Liver (tissue), 3 donors: ENCODE measurements at regions not wholly inside any gene's neighbourhood (a gene's known extent, or its start where the extent isn't known, plus 50 kb on each side); places are given as distances from the start of the nearest gene placed in this dataset.

Source experiments
- ATF3 ChIP-seq: IDR thresholded peaks from 2 replicates; pipeline ENCODE4 v1.6.1; 2016; ENCODE audit warnings: antibody characterized with exemption
- CTCF ChIP-seq: fragments of 150-350 bp; IDR thresholded peaks from 2 replicates; pipeline ENCODE4 v1.5.1; 2017; ENCODE audit warnings: improper control_type of control experiment, low read depth, low read length; ENCODE audit not compliant: missing input control
- EGR1 ChIP-seq, 2 donors: IDR thresholded peaks; 2 replicates each; pipeline ENCODE4 v1.6.1; 2016 to 2018; ENCODE audit warnings: antibody characterized with exemption in 2 of 2, low read depth in 2 of 2
- FOXA1 ChIP-seq: IDR thresholded peaks from 2 replicates; pipeline ENCODE4 v1.6.1; 2016; ENCODE audit warnings: antibody characterized with exemption
- MAX ChIP-seq: IDR thresholded peaks from 2 replicates; pipeline ENCODE4 v1.6.1; 2016; ENCODE audit warnings: antibody characterized with exemption
- REST ChIP-seq: IDR thresholded peaks from 2 replicates; pipeline ENCODE4 v1.6.1; 2016; ENCODE audit warnings: antibody characterized with exemption, mild to moderate bottlenecking
- RXRA ChIP-seq, 2 donors: IDR thresholded peaks; 2 replicates each; pipeline ENCODE4 v1.6.1; 2017 to 2018; ENCODE audit warnings: antibody characterized with exemption in 2 of 2, mild to moderate bottlenecking in 1 of 2
- SP1 ChIP-seq: IDR thresholded peaks from 2 replicates; pipeline ENCODE4 v1.6.1; 2018; ENCODE audit warnings: antibody characterized with exemption, mild to moderate bottlenecking
- YY1 ChIP-seq: IDR thresholded peaks from 2 replicates; pipeline ENCODE4 v1.6.1; 2016; ENCODE audit warnings: antibody characterized with exemption, mild to moderate bottlenecking
- ZBTB33 ChIP-seq: IDR thresholded peaks from 2 replicates; pipeline ENCODE4 v1.6.1; 2016; ENCODE audit warnings: antibody characterized with exemption
- donor health status: healthy.
- donor health status: healthy.

- TF ChIP-seq MAX = no peak
- no peak for TF ChIP-seq CTCF
- TF ChIP-seq REST = no peak
- TF ChIP-seq SP1 = no peak
- no peak for TF ChIP-seq ZBTB33
- TF ChIP-seq RXRA (IDR thresholded peaks at IDR 0.05) = no peak
- TF ChIP-seq EGR1 (IDR thresholded peaks at IDR 0.05; ENCODE audit: low read depth in 2 of 2) = no peak
- no peak for TF ChIP-seq FOXA1
- TF ChIP-seq ATF3 = no peak
- TF ChIP-seq YY1 = no peak
Measured at GRCh38 chr3:76554707-76555106, 485.2 kb upstream of the ROBO2 start.
